Heart right ventricle (tissue), 16 donors: ENCODE measurements at regions not wholly inside any gene's neighbourhood (a gene's known extent, or its start where the extent isn't known, plus 50 kb on each side); places are given as distances from the start of the nearest gene placed in this dataset.

Experiments
- ATAC-seq, 8 donors: fragments of 200-7000 bp; cut with Tn5 transposase; one replicate each; pipeline ENCODE4 v1.9.1; 2020; ENCODE audit warnings: mild to moderate bottlenecking in 8 of 8, moderate library complexity in 8 of 8, moderate number of reproducible peaks in 1 of 8
- DNase-seq, 2 donors: peaks; one replicate each; pipeline ENCODE4 v3.0.0-alpha.2; 2020
- H3K27ac ChIP-seq, 10 donors: fragments of 200-600 bp; sonication (generic) in 2 of 10; one replicate each; pipeline versions ENCODE4 v1.5.0 to v1.8.0; 2020 to 2022; ENCODE audit warnings: mild to moderate bottlenecking in 3 of 10
- H3K27me3 ChIP-seq, 7 donors: fragments of 200-600 bp; one replicate each; pipeline ENCODE4 v1.8.0; 2021 to 2022; ENCODE audit warnings: mild to moderate bottlenecking in 2 of 7
- H3K36me3 ChIP-seq, 9 donors: fragments of 200-600 bp; sonication (generic) in 1 of 9; one replicate each; pipeline versions ENCODE4 v1.5.0 to v1.8.0; 2020 to 2022; ENCODE audit warnings: mild to moderate bottlenecking in 2 of 9
- H3K4me1 ChIP-seq, 9 donors: fragments of 200-600 bp; sonication (generic) in 1 of 9; one replicate each; pipeline versions ENCODE4 v1.5.0 to v1.8.0; 2020 to 2022; ENCODE audit warnings: mild to moderate bottlenecking in 4 of 9
- H3K4me3 ChIP-seq, 10 donors: fragments of 200-600 bp; sonication (generic) in 2 of 10; one replicate each; pipeline versions ENCODE4 v1.5.0 to v1.8.0; 2020 to 2022; ENCODE audit warnings: mild to moderate bottlenecking in 7 of 10, moderate library complexity in 2 of 10
- H3K9me3 ChIP-seq, 11 donors: fragments of 200-600 bp in 10 of 11; sonication (generic) in 2 of 11; one replicate each; pipeline versions ENCODE4 v1.5.0 to v1.8.0; 2013 to 2022; ENCODE audit warnings: mild to moderate bottlenecking in 2 of 11, control low read depth in 1 of 11, moderate library complexity in 1 of 11
- CTCF ChIP-seq, 9 donors: fragments of 200-600 bp; sonication (generic) in 2 of 9; IDR thresholded peaks; one replicate each; pipeline versions ENCODE4 v1.5.0 to v1.8.0; 2021 to 2022; ENCODE audit warnings: antibody characterized with exemption in 9 of 9, mild to moderate bottlenecking in 5 of 9, moderate library complexity in 1 of 9
- WGBS, 2 donors: extraction: QIAGEN DNeasy Blood & Tissue Kit; methylation state at CpG; one replicate each; pipeline ENCODE4 v1.1.7; 2013; ENCODE audit warnings: inconsistent platforms in 1 of 2; 5-methylcytosine and 5-hydroxymethylcytosine counted together
- intact Hi-C, 10 donors: fragments of 100-400 bp; cut with DNase I; formaldehyde crosslinking; loops; one replicate each; pipeline versions ENCODE4 v1.11.1 to v1.14.2; 2022
- donor health status: Arrhythmogenic right ventricular cardiomyopathy.
- donor health status: ischemic (EF 13 %, LVEDD 7.1; RV severe dilation, severe dysfunction).
- donor health status: healthy with polysubstance abuse.
- donor health status: DM: no; HTN: yes; CAD: no.
- donor health status: DM: no; HTN: no; CAD: no.
- donor health status: ischemic (EF 25% LVEDD 6.9; RV normal size, moderate dysfunction).
- donor health status: ischemic (EF 25% LVEDD 5.7; RV mildly dilated, moderate dysfunction).
- donor health status: healthy.
- donor health status: DM: yes; HTN: yes; CAD: no.
- donor health status: Ischemic cardiomyopathy.
- donor health status: ischemic (EF 35%, LVEDD 5.7; RV mildly dilated, moderate dysfunction).
- donor health status: nonischemic (EF 11% LVEDD 7.7; RV severe dilation, severe dysfunction).
- donor health status: DM: yes; HTN: yes; CAD: no.
- donor health status: PGD.
- donor health status: ischemic (EF 29% LVEDD 5.4; RV normal size, mild dysfunction).
- donor health status: nonischemic (EF 23%, LVEDD 6.1; RV moderate dilation, normal function).

DNA sequence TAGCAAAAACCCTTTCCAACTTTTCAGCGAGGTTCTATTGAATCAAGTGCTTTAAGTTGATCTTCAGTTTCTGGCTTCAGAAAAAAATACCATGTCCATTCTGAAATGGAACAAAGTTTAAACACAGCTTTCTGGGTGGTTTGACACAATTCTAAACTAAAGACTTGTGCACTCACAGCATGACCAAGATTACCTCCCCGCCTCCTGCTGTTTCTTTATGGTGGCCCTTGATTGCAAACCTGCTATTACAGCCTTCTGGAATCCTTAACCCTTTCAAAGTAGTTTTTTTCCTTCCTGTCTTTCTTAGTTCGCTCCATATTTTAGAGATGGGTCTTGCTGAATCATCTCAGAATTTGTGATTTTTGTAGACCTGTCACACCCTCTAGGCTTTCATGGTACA is 135.9 kb upstream of the FBN2 start:
- H3K27me3 ChIP-seq = no peaks in the 10 kb centered on the region
- 90 to 94% methylated on average over 3 of the region's 3 CpGs for WGBS, 2 donors
- H3K9me3 ChIP-seq = peaks cover 0 to 11% (median 0%) of the 10 kb centered on the region in 11 donors
- intact Hi-C loops = loop anchor here in 2 of 10 donors (10.0 kb wide), 1 partner anchor 459 kb away; no protein-coding TSS in a partner anchor
- H3K4me3 ChIP-seq = no peak overlapping the region
- H3K36me3 ChIP-seq = no peaks in the 10 kb centered on the region
- no peak overlapping the region for H3K27ac ChIP-seq
- H3K4me1 ChIP-seq = no peaks in the 10 kb centered on the region
- ATAC-seq (no peak), DNase-seq (no peak)
- TF ChIP-seq CTCF (IDR thresholded peaks at IDR 0.05) = no peak

DNA sequence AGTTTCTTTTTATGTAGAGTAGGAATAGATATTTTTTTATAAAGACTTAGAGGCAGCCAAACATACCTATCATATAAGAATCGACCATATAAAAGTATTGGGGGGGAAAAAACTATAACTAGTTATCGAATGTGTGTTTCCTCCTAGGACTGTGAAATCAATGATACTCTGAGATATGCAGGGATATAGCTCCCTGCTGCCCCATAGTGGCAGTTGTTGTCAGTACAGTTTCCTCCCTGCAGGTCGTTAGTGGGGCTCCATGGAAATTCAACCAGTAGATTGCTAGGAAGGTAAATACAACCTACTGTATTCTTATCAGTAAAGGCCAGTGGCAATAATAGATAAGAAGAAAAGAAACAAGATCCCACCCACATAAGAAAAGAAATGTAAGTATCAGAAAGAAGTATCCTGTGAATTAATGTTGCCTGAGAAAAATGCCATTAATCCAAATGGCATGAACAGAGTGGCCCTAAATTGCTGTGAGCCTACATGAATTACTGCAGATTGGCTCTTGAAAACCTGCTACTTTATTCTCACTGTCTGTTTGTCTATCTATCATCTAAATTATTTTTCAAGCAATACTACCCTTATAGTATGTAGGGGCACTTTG is 136.9 kb upstream of the FBN2 start:
- Histone ChIP-seq H3K4me3 (no peak overlapping the region), H3K4me1 (no peaks in the 10 kb centered on the region), H3K36me3 (no peaks in the 10 kb centered on the region), H3K9me3 (peaks cover 0 to 11% (median 0%) of the 10 kb centered on the region in 11 donors), H3K27me3 (no peaks in the 10 kb centered on the region), H3K27ac (no peak overlapping the region)
- ATAC-seq (no peak), DNase-seq (peak in 1 of 2 donors; percentile 9)
- TF ChIP-seq CTCF (IDR thresholded peaks at IDR 0.05) = peak; percentile 9 to 67 (median 45)
- 65% methylated on average over 3 of the region's 3 CpGs for WGBS, 2 donors
- intact Hi-C loops = loop anchor here in 3 of 10 donors (5.0 to 10.0 kb wide), 2 partner anchors 460 to 463 kb away; no protein-coding TSS in a partner anchor

DNA sequence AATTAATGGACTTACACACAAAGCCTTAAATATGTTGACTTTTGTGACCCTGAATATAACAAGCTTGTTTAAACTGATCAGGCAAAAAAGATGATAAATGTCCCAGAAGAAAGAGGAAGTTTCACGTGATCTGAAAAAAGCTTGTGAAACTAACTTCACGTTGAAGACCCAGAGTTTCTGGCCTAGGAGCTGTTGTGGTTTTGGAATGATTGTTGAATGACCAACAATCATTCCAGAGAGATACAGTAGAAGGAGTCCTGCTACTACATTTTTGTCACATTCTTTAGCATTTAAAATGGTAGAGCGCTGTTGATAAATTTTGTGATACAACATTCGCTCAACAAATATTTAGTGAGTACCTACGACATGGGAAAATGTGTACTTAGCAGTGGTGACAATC is 143.1 kb upstream of the FBN2 start:
- Histone ChIP-seq H3K36me3 (no peaks in the 10 kb centered on the region), H3K9me3 (no peaks in the 10 kb centered on the region), H3K4me1 (no peaks in the 10 kb centered on the region), H3K27ac (no peak overlapping the region), H3K4me3 (no peak overlapping the region), H3K27me3 (no peaks in the 10 kb centered on the region)
- ATAC-seq = no peak
- intact Hi-C loops = no loop called here
- no peak for DNase-seq
- WGBS, 2 donors = 87 to 90% methylated on average over 5 of the region's 5 CpGs
- TF ChIP-seq CTCF (IDR thresholded peaks at IDR 0.05) = no peak

GRCh38 chr5:128681764-128682592 is 143.9 kb upstream of the FBN2 start:
- TF ChIP-seq CTCF (IDR thresholded peaks at IDR 0.05) = no peak
- Histone ChIP-seq H3K4me1 (no peaks in the 10 kb centered on the region), H3K27me3 (no peaks in the 10 kb centered on the region), H3K36me3 (no peaks in the 10 kb centered on the region), H3K4me3 (no peak overlapping the region), H3K27ac (no peak overlapping the region), H3K9me3 (no peaks in the 10 kb centered on the region)
- intact Hi-C loops = no loop called here
- 32 to 36% methylated on average over 7 of the region's 7 CpGs for WGBS, 2 donors
- no peak for ATAC-seq
- DNase-seq = no peak
